Heart right ventricle (tissue), 16 donors: ENCODE measurements at regions not wholly inside any gene's neighbourhood (a gene's known extent, or its start where the extent isn't known, plus 50 kb on each side); places are given as distances from the start of the nearest gene placed in this dataset.

Experiments
- ATAC-seq, 8 donors: fragments of 200-7000 bp; cut with Tn5 transposase; one replicate each; pipeline ENCODE4 v1.9.1; 2020; ENCODE audit warnings: mild to moderate bottlenecking in 8 of 8, moderate library complexity in 8 of 8, moderate number of reproducible peaks in 1 of 8
- DNase-seq, 2 donors: peaks; one replicate each; pipeline ENCODE4 v3.0.0-alpha.2; 2020
- H3K27ac ChIP-seq, 10 donors: fragments of 200-600 bp; sonication (generic) in 2 of 10; one replicate each; pipeline versions ENCODE4 v1.5.0 to v1.8.0; 2020 to 2022; ENCODE audit warnings: mild to moderate bottlenecking in 3 of 10
- H3K27me3 ChIP-seq, 7 donors: fragments of 200-600 bp; one replicate each; pipeline ENCODE4 v1.8.0; 2021 to 2022; ENCODE audit warnings: mild to moderate bottlenecking in 2 of 7
- H3K36me3 ChIP-seq, 9 donors: fragments of 200-600 bp; sonication (generic) in 1 of 9; one replicate each; pipeline versions ENCODE4 v1.5.0 to v1.8.0; 2020 to 2022; ENCODE audit warnings: mild to moderate bottlenecking in 2 of 9
- H3K4me1 ChIP-seq, 9 donors: fragments of 200-600 bp; sonication (generic) in 1 of 9; one replicate each; pipeline versions ENCODE4 v1.5.0 to v1.8.0; 2020 to 2022; ENCODE audit warnings: mild to moderate bottlenecking in 4 of 9
- H3K4me3 ChIP-seq, 10 donors: fragments of 200-600 bp; sonication (generic) in 2 of 10; one replicate each; pipeline versions ENCODE4 v1.5.0 to v1.8.0; 2020 to 2022; ENCODE audit warnings: mild to moderate bottlenecking in 7 of 10, moderate library complexity in 2 of 10
- H3K9me3 ChIP-seq, 11 donors: fragments of 200-600 bp in 10 of 11; sonication (generic) in 2 of 11; one replicate each; pipeline versions ENCODE4 v1.5.0 to v1.8.0; 2013 to 2022; ENCODE audit warnings: mild to moderate bottlenecking in 2 of 11, control low read depth in 1 of 11, moderate library complexity in 1 of 11
- CTCF ChIP-seq, 9 donors: fragments of 200-600 bp; sonication (generic) in 2 of 9; IDR thresholded peaks; one replicate each; pipeline versions ENCODE4 v1.5.0 to v1.8.0; 2021 to 2022; ENCODE audit warnings: antibody characterized with exemption in 9 of 9, mild to moderate bottlenecking in 5 of 9, moderate library complexity in 1 of 9
- WGBS, 2 donors: extraction: QIAGEN DNeasy Blood & Tissue Kit; methylation state at CpG; one replicate each; pipeline ENCODE4 v1.1.7; 2013; ENCODE audit warnings: inconsistent platforms in 1 of 2; 5-methylcytosine and 5-hydroxymethylcytosine counted together
- intact Hi-C, 10 donors: fragments of 100-400 bp; cut with DNase I; formaldehyde crosslinking; loops; one replicate each; pipeline versions ENCODE4 v1.11.1 to v1.14.2; 2022
- donor health status: Arrhythmogenic right ventricular cardiomyopathy.
- donor health status: ischemic (EF 13 %, LVEDD 7.1; RV severe dilation, severe dysfunction).
- donor health status: healthy with polysubstance abuse.
- donor health status: DM: no; HTN: yes; CAD: no.
- donor health status: DM: no; HTN: no; CAD: no.
- donor health status: ischemic (EF 25% LVEDD 6.9; RV normal size, moderate dysfunction).
- donor health status: ischemic (EF 25% LVEDD 5.7; RV mildly dilated, moderate dysfunction).
- donor health status: healthy.
- donor health status: DM: yes; HTN: yes; CAD: no.
- donor health status: Ischemic cardiomyopathy.
- donor health status: ischemic (EF 35%, LVEDD 5.7; RV mildly dilated, moderate dysfunction).
- donor health status: nonischemic (EF 11% LVEDD 7.7; RV severe dilation, severe dysfunction).
- donor health status: DM: yes; HTN: yes; CAD: no.
- donor health status: PGD.
- donor health status: ischemic (EF 29% LVEDD 5.4; RV normal size, mild dysfunction).
- donor health status: nonischemic (EF 23%, LVEDD 6.1; RV moderate dilation, normal function).

DNA sequence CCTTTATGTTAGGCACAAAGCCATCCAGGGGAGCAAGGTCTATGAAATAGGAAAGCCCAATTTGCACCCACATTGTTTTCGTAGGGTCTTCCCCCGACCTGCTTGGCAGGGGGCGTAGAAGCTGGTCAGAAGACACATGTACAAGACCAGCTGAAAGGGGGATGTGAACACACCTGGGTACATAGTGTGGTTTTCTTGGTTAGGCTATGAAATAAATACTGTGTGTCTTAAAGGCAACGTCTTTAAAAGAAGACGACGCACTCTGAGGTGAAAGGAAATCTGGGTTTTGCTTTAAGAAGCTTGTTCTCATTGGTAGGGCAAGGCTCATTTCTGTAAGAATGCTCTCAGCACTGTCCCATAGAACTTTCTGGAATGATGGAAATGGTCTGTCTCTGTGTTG is 60.0 kb upstream of the KLF7 start:
- WGBS, 2 donors: 73 to 75% methylated on average over 6 of the region's 6 CpGs
- peaks cover 0 to 54% (median 40%) of the 10 kb centered on the region in 9 donors for H3K4me1 ChIP-seq

GRCh38 chr2:207226243-207226642 is 60.5 kb upstream of the KLF7 start:
- H3K9me3 ChIP-seq: no peaks in the 10 kb centered on the region
- H3K4me3 ChIP-seq: no peak overlapping the region
- H3K4me1 ChIP-seq: peaks cover 0 to 58% (median 40%) of the 10 kb centered on the region in 9 donors
- no peak for TF ChIP-seq CTCF (IDR thresholded peaks at IDR 0.05)
- intact Hi-C loops: loop anchor here in 4 of 10 donors (5.0 to 10.0 kb wide), 5 partner anchors 51 to 249 kb away; partner anchors contain the start of gene KLF7 (in 2 of the 4)
- no peak for DNase-seq
- peak overlapping the region in 7 of 10 donors; percentile 4 to 53 (median 36) for H3K27ac ChIP-seq
- ATAC-seq: peak in 2 of 8 donors; percentile 34 to 45
- no peaks in the 10 kb centered on the region for H3K27me3 ChIP-seq
- no peaks in the 10 kb centered on the region for H3K36me3 ChIP-seq

More for the DNA sequence above, 60.0 kb upstream of the KLF7 start:
- intact Hi-C loops: loop anchor here in 4 of 10 donors (5.0 to 10.0 kb wide), 5 partner anchors 51 to 249 kb away; partner anchors contain the start of gene KLF7 (in 2 of the 4)
- ATAC-seq (no peak), DNase-seq (no peak)
- Histone ChIP-seq H3K36me3 (no peaks in the 10 kb centered on the region), H3K4me3 (no peak overlapping the region), H3K27ac (peak overlapping the region in 6 of 10 donors; percentile 4 to 53 (median 38)), H3K27me3 (no peaks in the 10 kb centered on the region), H3K9me3 (no peaks in the 10 kb centered on the region)
- no peak for TF ChIP-seq CTCF (IDR thresholded peaks at IDR 0.05)

DNA sequence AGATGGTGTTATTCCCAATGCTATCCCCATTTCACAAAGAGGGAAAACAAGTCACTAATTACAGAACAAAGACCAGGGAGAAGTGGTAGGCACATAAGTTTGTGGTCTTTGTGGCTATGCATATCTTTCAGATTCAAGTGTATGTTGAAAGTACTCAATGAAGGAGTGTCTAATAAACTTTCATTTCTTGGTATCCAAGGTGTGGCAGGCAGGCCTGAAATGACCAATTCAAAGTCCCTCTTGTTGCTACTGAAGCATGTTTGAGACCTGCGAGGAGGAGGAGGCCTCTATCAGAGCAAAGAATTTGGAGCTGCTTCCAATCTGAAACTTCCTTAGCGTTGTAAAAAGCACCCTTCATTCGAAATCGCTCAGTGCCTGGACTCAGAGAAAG is 60.9 kb upstream of the KLF7 start:
- Histone ChIP-seq H3K27ac (peak overlapping the region in 7 of 10 donors; percentile 2 to 48 (median 34)), H3K27me3 (no peaks in the 10 kb centered on the region), H3K4me3 (peak overlapping the region in 4 of 10 donors; percentile 7 to 39 (median 26)), H3K9me3 (no peaks in the 10 kb centered on the region), H3K4me1 (peaks cover 0 to 58% (median 40%) of the 10 kb centered on the region in 9 donors), H3K36me3 (no peaks in the 10 kb centered on the region)
- no peak for DNase-seq
- TF ChIP-seq CTCF (IDR thresholded peaks at IDR 0.05): no peak
- intact Hi-C loops: loop anchor here in 4 of 10 donors (5.0 to 10.0 kb wide), 5 partner anchors 52 to 248 kb away; partner anchors contain the start of gene KLF7 (in 2 of the 4)
- 48 to 53% methylated on average over 4 of the region's 4 CpGs for WGBS, 2 donors
- peak in 1 of 8 donors; percentile 6 for ATAC-seq

- intact Hi-C loops: loop anchor here in 4 of 10 donors (5.0 to 10.0 kb wide), 5 partner anchors 52 to 248 kb away; partner anchors contain the start of gene KLF7 (in 2 of the 4)
- H3K4me1 ChIP-seq: peaks cover 0 to 59% (median 40%) of the 10 kb centered on the region in 9 donors
- no peaks in the 10 kb centered on the region for H3K36me3 ChIP-seq
- DNase-seq: peak; percentile 14 to 27
- H3K27ac ChIP-seq: peak overlapping the region in 7 of 10 donors; percentile 2 to 48 (median 34)
- TF ChIP-seq CTCF (IDR thresholded peaks at IDR 0.05): no peak
- H3K4me3 ChIP-seq: peak overlapping the region in 5 of 10 donors; percentile 3 to 39 (median 22)
- H3K27me3 ChIP-seq: no peaks in the 10 kb centered on the region
- ATAC-seq: peak in 7 of 8 donors; percentile 45 to 70 (median 51)
- no peaks in the 10 kb centered on the region for H3K9me3 ChIP-seq
- WGBS, 2 donors: 41 to 49% methylated on average over 18 of the region's 18 CpGs
Measured at GRCh38 chr2:207227062-207227748, 61.5 kb upstream of the KLF7 start.
